ENCODE measurements at regions not wholly inside any gene's neighbourhood (a gene's known extent, or its start where the extent isn't known, plus 50 kb on each side); places are given as distances from the start of the nearest gene placed in this dataset.

DNA sequence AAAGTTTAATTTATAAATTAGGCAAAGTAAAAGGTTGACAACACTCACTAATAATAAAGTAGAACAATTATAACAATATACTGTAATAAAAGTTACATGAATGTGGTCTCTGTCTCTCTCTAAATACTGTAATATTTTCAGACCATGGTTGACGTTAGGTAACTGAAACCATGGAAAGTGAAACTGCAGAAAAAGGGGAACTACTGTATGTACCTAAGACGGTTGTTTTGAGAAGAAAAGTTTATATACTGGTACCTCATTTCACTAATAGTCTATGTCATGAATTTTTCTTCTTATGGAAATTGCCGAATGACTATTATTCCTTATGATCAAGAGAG, 166.7 kb upstream of the ZNF521 start:
- no peak overlapping the region for H3K9ac ChIP-seq (ENCODE audit: low read depth, low read length)
- no peak overlapping the region for H2AFZ ChIP-seq (ENCODE audit: low read depth, low read length)
- TF ChIP-seq EZH2 (IDR thresholded peaks at IDR 0.05; ENCODE audit: borderline replicate concordance, low read depth, low read length, severe bottlenecking), result no peak
- TF ChIP-seq, protein P1, sequence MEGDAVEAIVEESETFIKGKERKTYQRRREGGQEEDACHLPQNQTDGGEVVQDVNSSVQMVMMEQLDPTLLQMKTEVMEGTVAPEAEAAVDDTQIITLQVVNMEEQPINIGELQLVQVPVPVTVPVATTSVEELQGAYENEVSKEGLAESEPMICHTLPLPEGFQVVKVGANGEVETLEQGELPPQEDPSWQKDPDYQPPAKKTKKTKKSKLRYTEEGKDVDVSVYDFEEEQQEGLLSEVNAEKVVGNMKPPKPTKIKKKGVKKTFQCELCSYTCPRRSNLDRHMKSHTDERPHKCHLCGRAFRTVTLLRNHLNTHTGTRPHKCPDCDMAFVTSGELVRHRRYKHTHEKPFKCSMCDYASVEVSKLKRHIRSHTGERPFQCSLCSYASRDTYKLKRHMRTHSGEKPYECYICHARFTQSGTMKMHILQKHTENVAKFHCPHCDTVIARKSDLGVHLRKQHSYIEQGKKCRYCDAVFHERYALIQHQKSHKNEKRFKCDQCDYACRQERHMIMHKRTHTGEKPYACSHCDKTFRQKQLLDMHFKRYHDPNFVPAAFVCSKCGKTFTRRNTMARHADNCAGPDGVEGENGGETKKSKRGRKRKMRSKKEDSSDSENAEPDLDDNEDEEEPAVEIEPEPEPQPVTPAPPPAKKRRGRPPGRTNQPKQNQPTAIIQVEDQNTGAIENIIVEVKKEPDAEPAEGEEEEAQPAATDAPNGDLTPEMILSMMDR (IDR thresholded peaks at IDR 0.05; ENCODE audit: borderline replicate concordance, extremely low read depth, low read length, poor library complexity, severe bottlenecking), result no peak
- no peak overlapping the region for H3K4me3 ChIP-seq (ENCODE audit: low read depth in 1 of 2, low read length in 2 of 2)
- no peaks in the 10 kb centered on the region for H3K36me3 ChIP-seq (ENCODE audit: insufficient read depth, low read length)
- H3K4me1 ChIP-seq (ENCODE audit: insufficient read depth, low read length), result no peaks in the 10 kb centered on the region
- ATAC-seq (ENCODE audit: insufficient read depth, low read depth), result no peak
- H3K4me2 ChIP-seq (ENCODE audit: insufficient read depth, low read length), result no peak overlapping the region
- DNase-seq, result no peak
- no peaks in the 10 kb centered on the region for H3K79me2 ChIP-seq (ENCODE audit: insufficient read depth, low read length)
- H3K27ac ChIP-seq (ENCODE audit: low read length), result no peak overlapping the region
- H3K27me3 ChIP-seq (ENCODE audit: insufficient read depth, low read length, poor library complexity), result no peaks in the 10 kb centered on the region
- H4K20me1 ChIP-seq (ENCODE audit: insufficient read depth, low read length), result no peaks in the 10 kb centered on the region
- no peaks in the 10 kb centered on the region for H3K9me3 ChIP-seq (ENCODE audit: insufficient read depth, low read length, severe bottlenecking)

DNA sequence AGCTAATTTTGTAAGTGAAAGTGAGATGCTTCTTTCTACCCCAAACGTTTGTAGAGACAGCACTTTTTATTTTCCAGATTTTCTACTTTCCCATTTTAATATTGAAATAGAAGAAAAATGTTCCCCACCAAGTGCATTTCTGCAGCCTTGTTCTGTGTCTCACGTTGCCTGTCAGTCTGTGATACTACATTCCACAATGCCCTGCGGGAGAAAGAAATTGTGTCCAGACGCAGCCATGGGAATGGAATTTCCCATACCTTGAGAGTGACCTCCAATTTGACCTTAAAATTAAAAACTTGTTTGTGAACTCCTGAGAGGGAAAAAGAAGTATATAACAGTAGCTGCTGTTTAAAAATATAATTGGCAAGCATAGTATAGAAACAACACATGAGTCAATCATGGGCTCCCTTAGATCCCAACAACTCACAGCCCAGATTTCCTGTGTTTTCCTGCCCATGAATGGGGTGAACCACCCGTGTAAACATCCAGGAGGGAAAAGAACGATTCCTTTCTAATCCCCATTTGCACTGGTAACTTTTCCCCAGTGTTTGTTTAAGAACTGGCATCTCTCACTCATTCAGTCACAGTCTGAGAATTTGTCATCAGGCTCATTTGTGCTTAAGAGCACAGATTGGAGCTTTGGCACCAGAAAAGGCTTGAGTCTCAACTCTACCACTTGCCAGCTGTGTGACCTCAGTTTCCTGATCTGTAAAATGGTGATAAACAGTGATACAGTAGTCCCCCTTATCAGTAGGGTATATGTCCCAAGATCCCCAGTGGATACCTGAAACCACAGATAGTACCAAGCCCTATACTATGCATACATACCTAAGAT, 166.1 kb upstream of the ZNF521 start:
- H3K27ac ChIP-seq (ENCODE audit: low read length), result no peak overlapping the region

DNA sequence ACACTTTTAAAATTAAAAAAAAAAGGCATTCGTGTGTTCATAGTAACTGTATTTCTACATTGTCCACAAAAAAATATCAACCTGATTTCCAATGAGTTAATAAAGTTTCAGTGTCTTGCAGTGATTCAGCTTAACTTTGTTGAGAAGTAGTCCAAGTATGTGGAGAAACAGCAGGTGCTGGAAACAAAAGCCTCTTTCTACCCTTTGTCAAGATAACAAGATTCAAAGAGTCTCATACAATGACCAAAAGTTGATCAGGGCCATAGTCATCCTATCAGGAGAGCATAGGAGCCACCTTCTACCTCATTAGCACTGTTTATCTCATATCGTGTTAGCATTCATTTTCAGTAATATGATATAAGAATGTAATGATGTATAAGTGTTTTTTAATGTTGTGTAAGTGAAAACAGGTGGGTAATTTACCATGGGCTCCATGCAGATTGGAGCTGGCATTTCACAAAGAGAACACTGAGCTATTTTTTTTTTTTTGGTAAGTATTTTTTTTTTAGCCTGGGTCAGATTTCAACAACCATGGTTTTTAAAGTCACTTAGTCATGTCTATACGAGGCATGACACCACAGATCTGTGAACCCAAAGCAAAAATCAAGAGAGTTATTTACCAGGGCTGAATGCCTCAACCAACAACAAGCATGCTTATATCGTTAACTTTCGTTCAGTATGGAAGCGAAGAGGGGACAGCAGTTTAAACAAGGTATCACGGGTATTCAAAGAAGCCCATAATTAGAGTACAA, 165.0 kb upstream of the ZNF521 start:
- H3K4me2 ChIP-seq (ENCODE audit: insufficient read depth, low read length), result no peak overlapping the region
- H3K4me3 ChIP-seq (ENCODE audit: low read depth in 1 of 2, low read length in 2 of 2), result no peak overlapping the region
- no peak overlapping the region for H3K9ac ChIP-seq (ENCODE audit: low read depth, low read length)
- no peaks in the 10 kb centered on the region for H3K9me3 ChIP-seq (ENCODE audit: insufficient read depth, low read length, severe bottlenecking)
- no peak overlapping the region for H3K27ac ChIP-seq (ENCODE audit: low read length)
- DNase-seq (no peak), ATAC-seq (ENCODE audit: insufficient read depth, low read depth) (no peak)
- no peaks in the 10 kb centered on the region for H3K36me3 ChIP-seq (ENCODE audit: insufficient read depth, low read length)
- H3K27me3 ChIP-seq (ENCODE audit: insufficient read depth, low read length, poor library complexity), result no peaks in the 10 kb centered on the region
- TF ChIP-seq EZH2 (IDR thresholded peaks at IDR 0.05; ENCODE audit: borderline replicate concordance, low read depth, low read length, severe bottlenecking), result no peak
- TF ChIP-seq, protein P1 (IDR thresholded peaks at IDR 0.05; ENCODE audit: borderline replicate concordance, extremely low read depth, low read length, poor library complexity, severe bottlenecking), result no peak
- H3K4me1 ChIP-seq (ENCODE audit: insufficient read depth, low read length), result no peaks in the 10 kb centered on the region
- H4K20me1 ChIP-seq (ENCODE audit: insufficient read depth, low read length), result no peaks in the 10 kb centered on the region
- no peaks in the 10 kb centered on the region for H3K79me2 ChIP-seq (ENCODE audit: insufficient read depth, low read length)
- no peak overlapping the region for H2AFZ ChIP-seq (ENCODE audit: low read depth, low read length)

More for the DNA sequence above, 166.1 kb upstream of the ZNF521 start:
- H3K9me3 ChIP-seq (ENCODE audit: insufficient read depth, low read length, severe bottlenecking), result no peaks in the 10 kb centered on the region
- H3K36me3 ChIP-seq (ENCODE audit: insufficient read depth, low read length), result no peaks in the 10 kb centered on the region
- H2AFZ ChIP-seq (ENCODE audit: low read depth, low read length), result no peak overlapping the region
- H3K4me2 ChIP-seq (ENCODE audit: insufficient read depth, low read length), result no peak overlapping the region
- ATAC-seq (ENCODE audit: insufficient read depth, low read depth) (no peak), DNase-seq (no peak)
- H4K20me1 ChIP-seq (ENCODE audit: insufficient read depth, low read length), result no peaks in the 10 kb centered on the region
- TF ChIP-seq, protein P1 (IDR thresholded peaks at IDR 0.05; ENCODE audit: borderline replicate concordance, extremely low read depth, low read length, poor library complexity, severe bottlenecking), result no peak
- TF ChIP-seq EZH2 (IDR thresholded peaks at IDR 0.05; ENCODE audit: borderline replicate concordance, low read depth, low read length, severe bottlenecking), result no peak
- no peaks in the 10 kb centered on the region for H3K4me1 ChIP-seq (ENCODE audit: insufficient read depth, low read length)
- H3K79me2 ChIP-seq (ENCODE audit: insufficient read depth, low read length), result no peaks in the 10 kb centered on the region
- no peak overlapping the region for H3K4me3 ChIP-seq (ENCODE audit: low read depth in 1 of 2, low read length in 2 of 2)
- H3K9ac ChIP-seq (ENCODE audit: low read depth, low read length), result no peak overlapping the region
- H3K27me3 ChIP-seq (ENCODE audit: insufficient read depth, low read length, poor library complexity), result no peaks in the 10 kb centered on the region
